Nephron (organoid): ENCODE measurements at regions not wholly inside any gene's neighbourhood (a gene's known extent, or its start where the extent isn't known, plus 50 kb on each side); places are given as distances from the start of the nearest gene placed in this dataset.

Experiments
- H3K27ac Mint-ChIP-seq, 3 experiments: 2 replicates each; pipeline ENCODE4 v1.8.0; 2020; ENCODE audit warnings: mixed read lengths in 3 of 3, mild to moderate bottlenecking in 2 of 3, moderate library complexity in 1 of 3
- H3K27me3 Mint-ChIP-seq: 2 replicates; pipeline ENCODE4 v1.8.0; 2021; ENCODE audit warnings: low read depth, mild to moderate bottlenecking, moderate library complexity, mixed read lengths
- H3K36me3 Mint-ChIP-seq: 2 replicates; pipeline ENCODE4 v1.8.0; 2020; ENCODE audit warnings: low read depth, mixed read lengths
- H3K4me1 Mint-ChIP-seq: 2 replicates; pipeline ENCODE4 v1.8.0; 2020; ENCODE audit warnings: mixed read lengths
- H3K4me3 Mint-ChIP-seq, 3 experiments: 2 replicates each; pipeline ENCODE4 v1.8.0; 2020; ENCODE audit warnings: mild to moderate bottlenecking in 3 of 3, mixed read lengths in 3 of 3, moderate library complexity in 2 of 3
- H3K9me3 Mint-ChIP-seq: 2 replicates; pipeline ENCODE4 v1.8.0; 2020; ENCODE audit warnings: mixed read lengths
- CTCF ChIP-seq, 3 experiments: fragments of 200-600 bp; sonication (generic); IDR thresholded peaks; one replicate each; pipeline ENCODE4 v1.5.0; 2021; ENCODE audit warnings: antibody characterized with exemption in 3 of 3; ENCODE audit not compliant: unreplicated experiment in 3 of 3

DNA sequence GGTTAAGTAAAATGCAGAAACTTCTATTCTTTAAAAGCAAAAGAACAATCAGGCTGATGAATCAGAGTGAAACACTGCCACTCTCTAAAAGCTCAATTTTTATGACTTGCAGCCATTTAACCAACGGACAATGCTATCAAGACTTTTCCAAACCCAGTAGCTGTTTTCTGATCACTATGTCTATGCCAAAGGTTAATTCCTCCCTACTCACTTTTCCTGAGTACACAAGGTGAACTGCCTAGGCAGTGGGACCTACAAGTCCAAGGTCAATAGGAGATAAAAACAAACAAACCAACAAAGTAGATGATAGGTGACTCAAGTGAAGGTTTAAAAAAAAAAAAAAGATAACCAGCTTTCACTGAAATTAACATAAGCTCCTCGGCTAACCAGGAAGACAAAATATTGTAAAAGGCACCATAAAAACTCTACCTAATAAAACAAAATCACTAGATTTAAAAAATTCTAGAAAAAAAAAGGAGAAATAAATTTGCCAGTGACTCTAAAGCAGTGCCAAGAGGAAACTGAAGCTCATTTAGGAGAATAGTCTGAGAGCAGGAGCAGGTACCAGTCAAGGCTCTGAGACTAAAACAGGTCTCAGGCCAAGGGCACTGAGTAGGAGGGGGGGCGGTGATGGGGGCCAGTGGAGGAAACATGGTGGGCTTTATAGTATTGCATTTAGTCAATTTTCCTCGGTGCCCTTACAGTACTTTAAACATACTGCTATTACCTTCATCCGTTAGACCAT is 134.1 kb upstream of the DLGAP1 start:
- peaks cover 4% of the 10 kb centered on the region for H3K27me3 Mint-ChIP-seq
- no peaks in the 10 kb centered on the region for H3K4me1 Mint-ChIP-seq
- no peaks in the 10 kb centered on the region for H3K9me3 Mint-ChIP-seq
- H3K4me3 Mint-ChIP-seq, result no peak overlapping the region
- TF ChIP-seq CTCF (IDR thresholded peaks at IDR 0.05; ENCODE audit: unreplicated experiment in 3 of 3), result no peak
- no peak overlapping the region for H3K27ac Mint-ChIP-seq
- H3K36me3 Mint-ChIP-seq, result no peaks in the 10 kb centered on the region

GRCh38 chr18:4587204-4587603 is 132.1 kb upstream of the DLGAP1 start:
- no peaks in the 10 kb centered on the region for H3K36me3 Mint-ChIP-seq
- H3K27me3 Mint-ChIP-seq, result no peaks in the 10 kb centered on the region
- H3K27ac Mint-ChIP-seq, result no peak overlapping the region
- no peak overlapping the region for H3K4me3 Mint-ChIP-seq
- no peak for TF ChIP-seq CTCF (IDR thresholded peaks at IDR 0.05; ENCODE audit: unreplicated experiment in 3 of 3)
- H3K4me1 Mint-ChIP-seq, result no peaks in the 10 kb centered on the region
- no peaks in the 10 kb centered on the region for H3K9me3 Mint-ChIP-seq

DNA sequence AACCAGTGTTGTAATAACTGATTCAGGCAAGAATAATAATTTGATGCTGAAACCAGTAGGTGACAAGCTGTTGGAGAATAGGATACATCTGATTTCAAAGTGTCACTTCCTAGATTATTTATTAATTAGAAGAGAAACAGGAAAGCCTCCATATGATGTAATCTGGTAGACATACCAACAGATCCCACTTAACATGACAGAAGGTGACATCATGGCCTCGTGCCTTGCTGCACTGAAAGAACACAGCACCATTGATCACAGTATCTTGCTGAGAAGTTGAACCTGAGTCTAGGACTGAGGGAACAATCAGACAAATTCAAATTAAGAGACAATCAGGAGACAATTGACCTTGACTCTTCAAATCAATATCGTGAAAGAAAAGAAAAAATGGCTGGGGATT is 131.6 kb upstream of the DLGAP1 start:
- no peaks in the 10 kb centered on the region for H3K4me1 Mint-ChIP-seq
- no peaks in the 10 kb centered on the region for H3K27me3 Mint-ChIP-seq
- no peaks in the 10 kb centered on the region for H3K9me3 Mint-ChIP-seq
- H3K36me3 Mint-ChIP-seq, result no peaks in the 10 kb centered on the region
- no peak overlapping the region for H3K27ac Mint-ChIP-seq
- no peak for TF ChIP-seq CTCF (IDR thresholded peaks at IDR 0.05; ENCODE audit: unreplicated experiment in 3 of 3)
- no peak overlapping the region for H3K4me3 Mint-ChIP-seq

GRCh38 chr18:4582431-4583335 is 127.6 kb upstream of the DLGAP1 start:
- Mint-ChIP-seq H3K4me1 (no peaks in the 10 kb centered on the region), H3K36me3 (no peaks in the 10 kb centered on the region)
- TF ChIP-seq CTCF (IDR thresholded peaks at IDR 0.05; ENCODE audit: unreplicated experiment in 3 of 3), result no peak

DNA sequence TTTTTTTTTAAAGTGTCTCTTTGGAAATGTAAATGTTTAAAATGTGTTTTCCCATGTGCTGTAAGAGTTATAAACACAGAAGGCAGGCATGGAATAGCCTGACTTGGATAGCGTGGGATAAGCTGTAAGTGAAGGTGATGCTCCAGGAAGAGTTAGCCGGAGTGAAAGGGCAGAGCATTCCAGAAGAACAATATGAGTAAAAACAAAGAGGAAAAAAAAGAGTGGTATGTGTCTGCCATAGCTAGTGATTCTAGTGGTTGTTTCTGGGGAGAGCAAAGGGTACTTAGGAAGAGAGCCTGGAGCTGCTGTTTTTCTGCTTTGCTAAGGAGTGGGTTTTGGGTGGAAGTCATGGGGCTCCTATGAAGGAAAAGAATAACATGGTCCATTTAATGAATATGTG is 126.9 kb upstream of the DLGAP1 start:
- no peak overlapping the region for H3K4me3 Mint-ChIP-seq
- no peak overlapping the region for H3K27ac Mint-ChIP-seq
- H3K36me3 Mint-ChIP-seq, result no peaks in the 10 kb centered on the region
- H3K9me3 Mint-ChIP-seq, result peaks cover 15% of the 10 kb centered on the region
- TF ChIP-seq CTCF (IDR thresholded peaks at IDR 0.05; ENCODE audit: unreplicated experiment in 3 of 3), result no peak
- no peaks in the 10 kb centered on the region for H3K4me1 Mint-ChIP-seq
- H3K27me3 Mint-ChIP-seq, result no peaks in the 10 kb centered on the region

More at GRCh38 chr18:4582431-4583335, 127.6 kb upstream of the DLGAP1 start:
- H3K27me3 Mint-ChIP-seq, result no peaks in the 10 kb centered on the region
- no peak overlapping the region for H3K4me3 Mint-ChIP-seq
- peaks cover 8% of the 10 kb centered on the region for H3K9me3 Mint-ChIP-seq
- no peak overlapping the region for H3K27ac Mint-ChIP-seq
